WI38 (cell line): ENCODE measurements at regions not wholly inside any gene's neighbourhood (a gene's known extent, or its start where the extent isn't known, plus 50 kb on each side); places are given as distances from the start of the nearest gene placed in this dataset.

Experiments used
- H3K4me3 ChIP-seq: 2 replicates; pipeline ENCODE4 v1.5.1; 2011; ENCODE audit warnings: low read depth, mild to moderate bottlenecking, control low read depth, low read length
- TF ChIP-seq, protein P1 (sequence below): IDR thresholded peaks from 2 replicates; pipeline ENCODE4 v1.5.1; 2012; ENCODE audit warnings: low read depth, mild to moderate bottlenecking, control low read depth, low read length

DNA sequence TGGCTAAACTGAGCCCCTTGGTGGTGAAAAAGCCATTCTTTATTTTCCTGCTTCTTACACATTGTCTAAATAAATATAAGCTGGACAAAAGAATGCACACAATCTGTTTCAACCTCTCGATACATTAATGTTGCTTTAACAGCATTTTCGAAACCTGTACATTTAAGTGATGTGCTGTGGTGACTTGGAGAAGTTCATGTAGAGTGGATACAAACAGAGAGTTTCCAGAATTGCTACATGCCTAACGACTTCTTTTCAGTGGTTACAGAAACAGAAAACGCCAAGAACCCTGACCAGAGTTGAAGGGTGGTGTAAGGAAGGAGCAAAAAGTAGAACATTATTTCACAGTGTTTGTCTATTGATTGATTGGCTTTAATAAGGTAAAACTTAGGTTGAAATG is 500.9 kb downstream of the SLC16A7 start:
- no peak overlapping the region for H3K4me3 ChIP-seq
- TF ChIP-seq, protein P1, sequence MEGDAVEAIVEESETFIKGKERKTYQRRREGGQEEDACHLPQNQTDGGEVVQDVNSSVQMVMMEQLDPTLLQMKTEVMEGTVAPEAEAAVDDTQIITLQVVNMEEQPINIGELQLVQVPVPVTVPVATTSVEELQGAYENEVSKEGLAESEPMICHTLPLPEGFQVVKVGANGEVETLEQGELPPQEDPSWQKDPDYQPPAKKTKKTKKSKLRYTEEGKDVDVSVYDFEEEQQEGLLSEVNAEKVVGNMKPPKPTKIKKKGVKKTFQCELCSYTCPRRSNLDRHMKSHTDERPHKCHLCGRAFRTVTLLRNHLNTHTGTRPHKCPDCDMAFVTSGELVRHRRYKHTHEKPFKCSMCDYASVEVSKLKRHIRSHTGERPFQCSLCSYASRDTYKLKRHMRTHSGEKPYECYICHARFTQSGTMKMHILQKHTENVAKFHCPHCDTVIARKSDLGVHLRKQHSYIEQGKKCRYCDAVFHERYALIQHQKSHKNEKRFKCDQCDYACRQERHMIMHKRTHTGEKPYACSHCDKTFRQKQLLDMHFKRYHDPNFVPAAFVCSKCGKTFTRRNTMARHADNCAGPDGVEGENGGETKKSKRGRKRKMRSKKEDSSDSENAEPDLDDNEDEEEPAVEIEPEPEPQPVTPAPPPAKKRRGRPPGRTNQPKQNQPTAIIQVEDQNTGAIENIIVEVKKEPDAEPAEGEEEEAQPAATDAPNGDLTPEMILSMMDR, result no peak

DNA sequence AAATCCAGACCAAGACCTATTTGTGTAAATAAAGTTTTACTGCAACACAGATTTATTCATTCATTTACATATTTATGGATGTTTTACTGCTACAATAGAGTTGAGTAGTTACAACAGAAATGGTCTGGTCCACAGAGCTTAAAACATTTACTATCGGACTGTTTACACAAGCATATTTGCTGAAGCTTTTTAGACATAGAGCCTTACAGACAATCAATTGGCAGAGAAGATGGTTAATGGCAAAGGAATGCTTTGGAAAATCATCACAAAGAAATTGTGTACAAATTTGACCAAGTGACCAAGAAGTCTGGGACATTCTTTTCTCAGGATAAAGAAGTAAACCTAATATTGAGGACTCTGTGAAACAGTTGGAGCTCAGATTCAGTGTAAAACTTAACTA is 504.3 kb downstream of the SLC16A7 start:
- H3K4me3 ChIP-seq, result no peak overlapping the region
- TF ChIP-seq, protein P1, result no peak

DNA sequence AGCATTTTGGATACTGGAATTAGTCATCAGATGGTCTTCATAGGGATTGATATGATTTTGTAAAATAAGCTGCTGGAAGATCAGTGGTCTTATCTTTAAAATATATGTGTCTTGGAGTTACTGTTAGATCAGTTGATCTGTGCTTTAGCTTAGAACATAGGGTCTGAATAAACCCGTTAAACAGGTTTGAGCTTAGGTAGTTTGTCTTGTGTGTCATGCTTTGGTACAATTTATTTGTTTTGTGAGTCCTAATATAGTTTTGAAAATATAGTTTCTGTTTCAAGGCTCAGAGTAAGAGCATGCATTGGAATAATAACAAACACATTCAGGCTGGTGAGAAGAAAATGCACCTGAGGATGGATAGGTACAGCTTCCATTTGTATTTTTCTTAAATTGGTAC is 505.0 kb downstream of the SLC16A7 start:
- TF ChIP-seq, protein P1, result no peak
- no peak overlapping the region for H3K4me3 ChIP-seq

DNA sequence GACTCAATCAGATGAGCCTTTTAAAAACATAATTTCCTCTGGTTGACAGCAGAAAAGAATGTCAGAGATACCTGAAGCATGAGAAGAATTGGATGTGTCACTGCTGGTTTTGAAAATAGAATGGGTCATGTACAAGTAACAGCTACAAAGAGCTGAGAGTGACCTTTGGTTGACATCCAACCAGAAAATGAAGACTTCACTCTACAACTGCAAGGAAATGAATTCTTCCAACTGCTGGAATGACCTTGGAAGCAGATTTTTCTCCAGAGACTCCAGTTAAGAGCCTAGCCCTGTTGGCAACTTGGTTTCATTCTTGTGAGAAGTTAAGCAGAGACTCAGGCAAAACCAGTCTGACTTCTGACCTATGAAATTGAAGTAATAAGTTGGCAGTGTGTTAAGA is 505.9 kb downstream of the SLC16A7 start:
- no peak overlapping the region for H3K4me3 ChIP-seq
- TF ChIP-seq, protein P1, result no peak

DNA sequence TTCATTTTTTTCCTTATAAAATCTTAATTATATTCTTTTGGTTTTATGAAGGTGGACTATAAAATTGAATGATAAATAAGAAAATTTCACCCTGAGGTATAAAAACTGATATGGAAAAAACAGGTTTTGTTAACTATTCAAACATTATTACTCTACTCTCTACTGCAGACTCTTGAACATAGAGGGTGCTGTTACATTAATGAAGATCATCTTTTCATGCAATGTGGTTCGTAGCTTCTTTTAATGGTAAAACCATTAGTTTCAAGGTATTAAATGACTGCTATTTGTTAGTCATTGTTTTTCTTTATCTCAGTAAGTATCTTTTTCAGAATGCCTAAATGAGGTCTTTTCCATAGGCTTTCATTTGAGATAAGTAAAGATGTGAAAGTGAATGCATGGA is 510.4 kb downstream of the SLC16A7 start:
- TF ChIP-seq, protein P1, result no peak
- H3K4me3 ChIP-seq, result no peak overlapping the region

DNA sequence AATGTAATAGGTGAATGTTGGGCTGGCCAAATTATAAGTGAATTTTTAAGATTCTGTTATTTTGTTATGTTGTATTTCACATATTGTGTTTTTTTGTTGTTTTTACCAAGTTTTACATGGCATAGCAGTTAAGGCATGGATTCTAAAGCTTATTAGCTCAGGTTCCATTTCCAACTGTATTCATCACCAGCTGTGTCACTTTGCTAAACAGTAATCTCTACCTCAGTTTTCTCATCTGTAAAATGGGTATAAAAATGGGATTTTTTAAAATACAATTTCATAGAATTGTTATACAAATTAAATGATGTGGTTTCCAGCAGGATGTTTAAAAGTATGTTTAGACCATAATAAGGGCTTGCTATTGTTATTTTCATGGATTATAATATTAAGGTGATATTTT is 512.2 kb downstream of the SLC16A7 start:
- TF ChIP-seq, protein P1, result no peak
- no peak overlapping the region for H3K4me3 ChIP-seq

DNA sequence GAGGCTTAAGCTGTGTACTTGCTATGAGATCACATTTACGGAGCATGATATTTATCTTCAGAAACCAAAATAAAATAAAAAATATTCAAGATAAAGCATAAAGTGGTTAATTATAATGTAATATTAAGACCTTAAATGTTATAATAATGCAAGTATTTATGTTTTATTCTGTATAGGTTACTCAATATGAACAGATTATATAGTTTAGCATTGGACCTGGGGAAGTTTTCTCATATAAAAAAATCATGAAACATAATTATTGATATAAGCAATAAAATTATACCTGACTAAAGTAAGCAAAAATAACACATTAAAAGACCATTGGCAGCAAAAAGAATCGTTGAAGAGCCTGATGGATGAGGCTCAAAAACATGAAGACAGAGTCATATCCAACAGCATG is 516.2 kb downstream of the SLC16A7 start:
- H3K4me3 ChIP-seq, result no peak overlapping the region
- TF ChIP-seq, protein P1, result no peak

DNA sequence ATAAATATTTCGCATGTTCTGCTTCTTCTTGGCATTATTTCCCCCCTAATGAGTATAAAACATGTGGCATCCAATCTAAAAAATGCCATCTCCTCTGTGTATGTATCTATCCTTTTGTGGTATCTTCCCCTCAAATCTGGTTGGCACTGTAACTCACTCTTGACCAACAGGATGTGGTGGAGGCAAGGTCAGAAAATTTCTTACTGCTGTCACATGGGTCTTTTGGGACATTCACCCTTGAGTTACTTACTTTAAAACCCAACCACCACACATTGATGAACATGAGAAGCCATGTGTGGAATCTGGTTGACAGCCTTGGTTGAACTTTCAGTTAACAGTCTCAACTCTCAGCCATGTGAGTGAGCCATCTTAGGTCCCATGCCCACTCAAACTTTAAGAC is 516.9 kb downstream of the SLC16A7 start:
- no peak overlapping the region for H3K4me3 ChIP-seq
- TF ChIP-seq, protein P1, result no peak
